ENCODE measurements at regions not wholly inside any gene's neighbourhood (a gene's known extent, or its start where the extent isn't known, plus 50 kb on each side); places are given as distances from the start of the nearest gene placed in this dataset.

DNA sequence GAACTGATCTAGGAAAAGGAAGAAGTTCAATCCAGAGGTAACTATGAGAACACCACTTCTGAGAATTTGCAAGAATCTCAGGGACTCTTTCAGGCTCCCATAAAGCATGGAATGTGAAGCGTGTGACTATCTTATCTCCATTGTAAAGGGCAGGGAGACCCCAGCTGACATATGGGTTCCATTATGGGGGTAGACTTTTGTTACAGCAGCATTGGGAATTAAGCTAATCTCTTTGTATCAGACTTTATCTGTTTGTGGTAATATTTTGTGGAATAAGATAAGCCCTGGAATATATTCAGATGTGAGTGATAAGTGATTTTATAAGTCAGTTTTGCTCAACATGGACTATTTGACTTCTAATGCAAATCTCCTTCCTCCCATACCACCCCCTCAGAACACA is 468.3 kb downstream of the MEIS1 start:
- TF ChIP-seq, protein P1, sequence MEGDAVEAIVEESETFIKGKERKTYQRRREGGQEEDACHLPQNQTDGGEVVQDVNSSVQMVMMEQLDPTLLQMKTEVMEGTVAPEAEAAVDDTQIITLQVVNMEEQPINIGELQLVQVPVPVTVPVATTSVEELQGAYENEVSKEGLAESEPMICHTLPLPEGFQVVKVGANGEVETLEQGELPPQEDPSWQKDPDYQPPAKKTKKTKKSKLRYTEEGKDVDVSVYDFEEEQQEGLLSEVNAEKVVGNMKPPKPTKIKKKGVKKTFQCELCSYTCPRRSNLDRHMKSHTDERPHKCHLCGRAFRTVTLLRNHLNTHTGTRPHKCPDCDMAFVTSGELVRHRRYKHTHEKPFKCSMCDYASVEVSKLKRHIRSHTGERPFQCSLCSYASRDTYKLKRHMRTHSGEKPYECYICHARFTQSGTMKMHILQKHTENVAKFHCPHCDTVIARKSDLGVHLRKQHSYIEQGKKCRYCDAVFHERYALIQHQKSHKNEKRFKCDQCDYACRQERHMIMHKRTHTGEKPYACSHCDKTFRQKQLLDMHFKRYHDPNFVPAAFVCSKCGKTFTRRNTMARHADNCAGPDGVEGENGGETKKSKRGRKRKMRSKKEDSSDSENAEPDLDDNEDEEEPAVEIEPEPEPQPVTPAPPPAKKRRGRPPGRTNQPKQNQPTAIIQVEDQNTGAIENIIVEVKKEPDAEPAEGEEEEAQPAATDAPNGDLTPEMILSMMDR (IDR thresholded peaks at IDR 0.05): no peak
- TF ChIP-seq EZH2 (IDR thresholded peaks at IDR 0.05; ENCODE audit: borderline replicate concordance, insufficient read depth, low read depth, low read length, poor library complexity, severe bottlenecking): no peak
